A549 (cell line): ENCODE measurements at regions not wholly inside any gene's neighbourhood (a gene's known extent, or its start where the extent isn't known, plus 50 kb on each side); places are given as distances from the start of the nearest gene placed in this dataset.
"Not testable (repeated sequence)": the region's sequence is repeated elsewhere in the genome, so short reads cannot be mapped to it uniquely, and the experiment has no call there.

Experiments
- ATAC-seq, 2 experiments: fragments of 200-7000 bp in 1 of 2; fragments of >200 bp in 1 of 2; cut with Nextera tagmentation in 1 of 2; cut with Tn5 transposase in 1 of 2; 3 replicates each; pipeline versions ENCODE4 v1.8.0 to v1.9.1; 2018 to 2020; ENCODE audit warnings: mild to moderate bottlenecking in 1 of 2, moderate library complexity in 1 of 2
- CTCF ChIA-PET: fragments of 300-600 bp; sonication (Branson Sonifier 250); formaldehyde crosslinking; extraction: SDS; loops from one replicate; lab custom pipeline; 2021; ENCODE audit warnings: antibody characterized with exemption, inconsistent platforms; lab: Yijun Ruan, JAX
- POLR2A ChIA-PET: fragments of 350-600 bp; formaldehyde crosslinking; extraction: SDS; loops from one replicate; lab custom pipeline; 2021; ENCODE audit warnings: antibody characterized with exemption, inconsistent platforms; lab: Yijun Ruan, JAX
- DNase-seq, 2 experiments: peaks; one replicate each; pipeline versions ENCODE4 v3.0.0 to v3.0.0-alpha.2; 2011 to 2016; ENCODE audit warnings: low read depth in 1 of 2, low spot score in 1 of 2
- FAIRE-seq: peaks from 2 replicates; lab custom pipeline; 2011; peaks lifted over from hg19 to GRCh38; lab: Jason Lieb, UNC
- H3K27ac ChIP-seq, 2 experiments: fragments of >200 bp; sonication (Bioruptor Twin); formaldehyde crosslinking; 3 replicates each; pipeline ENCODE4 v1.5.1; 2016 to 2017
- H3K4me1 ChIP-seq: fragments of >200 bp; sonication (Bioruptor Twin); formaldehyde crosslinking; 3 replicates; pipeline ENCODE4 v1.6.1; 2016
- H3K4me2 ChIP-seq: fragments of >200 bp; sonication (Bioruptor Twin); formaldehyde crosslinking; 3 replicates; pipeline ENCODE4 v1.6.1; 2016
- H3K4me3 ChIP-seq: fragments of >200 bp; sonication (Bioruptor Twin); formaldehyde crosslinking; 3 replicates; pipeline ENCODE4 v1.5.1; 2016
- H3K9me3 ChIP-seq: fragments of >200 bp; sonication (Bioruptor Twin); formaldehyde crosslinking; 3 replicates; pipeline ENCODE4 v1.6.1; 2016
- ATOH8 ChIP-seq: fragments of 250-450 bp; sonication (Bioruptor Pico); IDR thresholded peaks from 2 replicates; pipeline ENCODE4 v1.5.0; 2020; ENCODE audit warnings: low read depth, mild to moderate bottlenecking, moderate library complexity
- BCL3 ChIP-seq: fragments of >200 bp; sonication (Bioruptor Twin); formaldehyde crosslinking; IDR thresholded peaks from 3 replicates; pipeline ENCODE4 v1.6.1; 2016
- BHLHE40 ChIP-seq: IDR thresholded peaks from 2 replicates; pipeline ENCODE4 v1.6.1; 2012; ENCODE audit warnings: low read depth, low read length, inconsistent platforms
- CBX2 ChIP-seq: fragments of 200-600 bp; sonication (generic); IDR thresholded peaks from 2 replicates; pipeline ENCODE4 v1.6.1; 2016; ENCODE audit warnings: low read depth, mild to moderate bottlenecking, borderline replicate concordance
- CBX8 ChIP-seq: fragments of 200-600 bp; sonication (generic); IDR thresholded peaks from 2 replicates; pipeline ENCODE4 v1.6.1; 2016
- CHD2 ChIP-seq: fragments of 150-350 bp; IDR thresholded peaks from 2 replicates; pipeline ENCODE4 v1.6.1; 2014; ENCODE audit warnings: low read length; ENCODE audit not compliant: partially characterized antibody
- CTCF ChIP-seq: fragments of >200 bp; sonication (Bioruptor Twin); formaldehyde crosslinking; IDR thresholded peaks from 3 replicates; pipeline ENCODE4 v1.5.1; 2016
- EHMT2 ChIP-seq: fragments of 200-600 bp; sonication (generic); IDR thresholded peaks from 2 replicates; pipeline ENCODE4 v1.6.1; 2016; ENCODE audit warnings: antibody characterized with exemption, low read depth, mild to moderate bottlenecking, moderate library complexity
- ELK1 ChIP-seq: fragments of 150-350 bp; IDR thresholded peaks from 2 replicates; pipeline ENCODE4 v1.6.1; 2014; ENCODE audit warnings: low read depth, mild to moderate bottlenecking, low read length
- EP300 ChIP-seq, 2 experiments: fragments of >200 bp; sonication (Bioruptor Twin); formaldehyde crosslinking; IDR thresholded peaks; 2 replicates in 1 of 2; 3 replicates in 1 of 2; pipeline ENCODE4 v1.6.1; 2016 to 2017
- ESRRA ChIP-seq: fragments of 150-350 bp; IDR thresholded peaks from 2 replicates; pipeline ENCODE4 v1.6.1; 2014; ENCODE audit warnings: mild to moderate bottlenecking, low read length, borderline replicate concordance
- FOSB ChIP-seq: fragments of 250-450 bp; sonication (Bioruptor Pico); IDR thresholded peaks from 2 replicates; pipeline ENCODE4 v1.5.0; 2020; ENCODE audit warnings: mild to moderate bottlenecking, moderate library complexity
- FOSL2 ChIP-seq, 2 experiments: fragments of 450-650 bp in 1 of 2; fragments of >200 bp in 1 of 2; sonication (Bioruptor Twin) in 1 of 2; formaldehyde crosslinking; IDR thresholded peaks; 2 replicates each; pipeline versions ENCODE4 v1.5.0 to v1.6.1; 2016 to 2020; ENCODE audit warnings: mild to moderate bottlenecking in 1 of 2, moderate library complexity in 1 of 2
- GATA3 ChIP-seq: IDR thresholded peaks from 2 replicates; pipeline ENCODE4 v1.6.1; 2012; ENCODE audit warnings: borderline replicate concordance
- HOXA7 ChIP-seq: fragments of 250-450 bp; sonication (Bioruptor Pico); IDR thresholded peaks from 2 replicates; pipeline ENCODE4 v1.5.0; 2020; ENCODE audit warnings: mild to moderate bottlenecking, moderate library complexity
- HOXB13 ChIP-seq: fragments of 250-450 bp; sonication (Bioruptor Pico); IDR thresholded peaks from 2 replicates; pipeline ENCODE4 v1.5.0; 2020; ENCODE audit warnings: low read depth, mild to moderate bottlenecking, moderate library complexity
- KDM5A ChIP-seq: fragments of 200-600 bp; sonication (generic); IDR thresholded peaks from 2 replicates; pipeline ENCODE4 v1.6.1; 2016; ENCODE audit warnings: antibody characterized with exemption, mild to moderate bottlenecking
- MAZ ChIP-seq: fragments of 150-350 bp; IDR thresholded peaks from 2 replicates; pipeline ENCODE4 v1.6.1; 2014; ENCODE audit warnings: antibody characterized with exemption, low read depth, low read length, borderline replicate concordance
- PBX3 ChIP-seq: IDR thresholded peaks from 2 replicates; pipeline ENCODE4 v1.6.1; 2012
- RCOR1 ChIP-seq: fragments of 150-350 bp; IDR thresholded peaks from 2 replicates; pipeline ENCODE4 v1.6.1; 2014; ENCODE audit warnings: antibody characterized with exemption, low read length, low read depth
- REST ChIP-seq: fragments of 200-600 bp; sonication (generic); IDR thresholded peaks from 2 replicates; pipeline ENCODE4 v1.6.1; 2016; ENCODE audit warnings: antibody characterized with exemption, mild to moderate bottlenecking, moderate library complexity
- SREBF2 ChIP-seq: fragments of 450-650 bp; IDR thresholded peaks from 2 replicates; pipeline ENCODE4 v1.6.1; 2014; ENCODE audit warnings: mild to moderate bottlenecking, moderate library complexity
- TP53 ChIP-seq: fragments of 250-450 bp; sonication (Bioruptor Pico); IDR thresholded peaks from 2 replicates; pipeline ENCODE4 v1.5.0; 2021; ENCODE audit warnings: mild to moderate bottlenecking, moderate library complexity
- WGBS: methylation state at CpG from one replicate; pipeline ENCODE4 v1.1.6; 2017; ENCODE audit errors: missing lambda C conversion rate; 5-methylcytosine and 5-hydroxymethylcytosine counted together

GRCh38 chr2:186966015-186966414 lies 117.0 kb upstream of the ZSWIM2 start:
- Histone ChIP-seq H3K9me3 (no peaks in the 10 kb centered on the region), H3K27ac (no peak overlapping the region), H3K4me3 (no peak overlapping the region), H3K4me1 (no peaks in the 10 kb centered on the region), H3K4me2 (no peak overlapping the region)
- no peak for ATAC-seq
- no peak for TF ChIP-seq TP53 (CRISPR knock-in tag)
- no peak for TF ChIP-seq HOXB13 (CRISPR knock-in tag)
- TF ChIP-seq EHMT2, result no peak
- TF ChIP-seq CBX2, result no peak
- no peak for TF ChIP-seq BCL3
- no peak for TF ChIP-seq SREBF2
- TF ChIP-seq RCOR1, result no peak
- TF ChIP-seq PBX3, result no peak
- no peak for TF ChIP-seq KDM5A
- TF ChIP-seq ATOH8, result no peak
- TF ChIP-seq MAZ, result no peak
- no peak for TF ChIP-seq REST
- no peak for TF ChIP-seq FOSL2 (IDR thresholded peaks at IDR 0.05)
- TF ChIP-seq FOSL2 (CRISPR knock-in tag; IDR thresholded peaks at IDR 0.05), result no peak
- no peak for TF ChIP-seq ESRRA
- no peak for TF ChIP-seq CHD2
- TF ChIP-seq ELK1, result no peak
- DNase-seq, result no peak
- FAIRE-seq, result no peak
- ChIA-PET CTCF (no interaction called here), POLR2A (no interaction called here)
- WGBS, result 83% methylated on average over 4 of the region's 4 CpGs

- H3K9me3 ChIP-seq, result no peaks in the 10 kb centered on the region
- ATAC-seq (no peak), FAIRE-seq (no peak)
- no peak overlapping the region for H3K27ac ChIP-seq
- CTCF ChIA-PET, result no interaction called here
- H3K4me2 ChIP-seq, result no peak overlapping the region
- TF ChIP-seq HOXA7 (CRISPR knock-in tag) (no peak), GATA3 (no peak), CTCF (no peak), BHLHE40 (no peak), EP300 (IDR thresholded peaks at IDR 0.05) (no peak), PBX3 (no peak), CBX8 (no peak), FOSB (CRISPR knock-in tag) (no peak)
- TF ChIP-seq, all 56 proteins: peak for 0
- no peak overlapping the region for H3K4me3 ChIP-seq
- H3K4me1 ChIP-seq, result no peaks in the 10 kb centered on the region
- 85% methylated on average over 16 of the region's 46 CpGs for WGBS
- DNase-seq, result no peak
- POLR2A ChIA-PET, result no interaction called here
These were observed 113.2 kb upstream of the ZSWIM2 start for GRCh38 chr2:186962085-186962747.

- H3K4me3 ChIP-seq, H3K4me2 ChIP-seq, POLR2A ChIA-PET, DNase-seq, H3K9me3 ChIP-seq, H3K27ac ChIP-seq, H3K4me1 ChIP-seq, FAIRE-seq, ATAC-seq: not testable (repeated sequence)
- CTCF ChIA-PET, result interaction anchor here (0.6 kb wide), 1 partner anchor 1393 kb away, joined by 3 read pairs; no protein-coding TSS in a partner anchor
- WGBS, result 78% methylated on average over 5 of the region's 5 CpGs
These were observed 111.3 kb upstream of the ZSWIM2 start for GRCh38 chr2:186960241-186960640.
